K562 (cell line): ENCODE measurements at regions not wholly inside any gene's neighbourhood (a gene's known extent, or its start where the extent isn't known, plus 50 kb on each side); places are given as distances from the start of the nearest gene placed in this dataset.

Experiments
- ATAC-seq: fragments of 200-7000 bp; cut with Tn5 transposase; 3 replicates; pipeline ENCODE4 v1.9.1; 2020; ENCODE audit warnings: moderate library complexity
- BruUV-seq: library from RNA; stranded (reverse); fragments of 400-500 nt; replicated peaks from 2 replicates; lab custom pipeline; 2021; lab: Mats Ljungman, UMichigan
- CTCF ChIA-PET: fragments of 300-600 bp; formaldehyde crosslinking; extraction: SDS; loops from one replicate; lab custom pipeline; 2021; ENCODE audit warnings: low intra/inter-chr PET ratio; lab: Yijun Ruan, JAX
- POLR2A ChIA-PET: fragments of 300-600, 350-650 bp; sonication (Branson Sonifier 250); formaldehyde crosslinking; extraction: SDS; loops from one replicate; lab custom pipeline; 2021; ENCODE audit warnings: antibody characterized with exemption, inconsistent platforms; lab: Yijun Ruan, JAX
- DNase-seq, 4 experiments: peaks; one replicate each; pipeline versions ENCODE4 v3.0.0 to v3.0.0-alpha.2; 2011 to 2018; ENCODE audit warnings: low spot score in 3 of 4, mixed read lengths in 3 of 4; ENCODE audit errors: extremely low read depth in 1 of 4
- FAIRE-seq: peaks from 2 replicates; lab custom pipeline; 2011; peaks lifted over from hg19 to GRCh38; lab: Jason Lieb, UNC
- H2AFZ ChIP-seq: 2 replicates; pipeline ENCODE4 v1.6.0; 2011; ENCODE audit warnings: low read depth, low read length, control low read depth, inconsistent platforms
- H3K27ac ChIP-seq: fragments of 200-600 bp; 3 replicates; pipeline ENCODE4 v1.8.0; 2011; ENCODE audit warnings: low read depth, mild to moderate bottlenecking, control low read depth, inconsistent platforms, low read length, moderate library complexity, mixed read lengths; ENCODE audit errors: extremely low read depth
- H3K27me3 ChIP-seq, 2 experiments: fragments of 300-600 bp in 1 of 2; 2 replicates in 1 of 2; 3 replicates in 1 of 2; pipeline versions ENCODE4 v1.6.0 to v1.8.0; 2011; ENCODE audit warnings: inconsistent platforms in 2 of 2, low read length in 2 of 2, mild to moderate bottlenecking in 1 of 2, mixed read lengths in 1 of 2, moderate library complexity in 1 of 2; ENCODE audit not compliant: control insufficient read depth in 2 of 2, insufficient read depth in 2 of 2
- H3K36me3 ChIP-seq: fragments of 300-600 bp; 3 replicates; pipeline ENCODE4 v1.8.0; 2011; ENCODE audit warnings: mild to moderate bottlenecking, low read length, inconsistent platforms; ENCODE audit not compliant: control insufficient read depth, insufficient read depth
- H3K4me1 ChIP-seq, 2 experiments: fragments of 200-600 bp in 1 of 2; replicated peaks in 1 of 2; 2 replicates in 1 of 2; 3 replicates in 1 of 2; pipeline versions ENCODE4 v1.5.1 to v1.8.0; 2011; ENCODE audit warnings: inconsistent platforms in 2 of 2, low read length in 2 of 2, mild to moderate bottlenecking in 1 of 2, mixed read lengths in 1 of 2, moderate library complexity in 1 of 2; ENCODE audit not compliant: control insufficient read depth in 2 of 2, insufficient read depth in 2 of 2
- H3K4me2 ChIP-seq: 2 replicates; pipeline ENCODE4 v1.6.1; 2011; ENCODE audit warnings: low read length, control low read depth, inconsistent platforms, mixed read lengths; ENCODE audit not compliant: insufficient read depth
- H3K4me3 ChIP-seq: fragments of 200-600 bp; sonication (generic), shearing (Covaris generic); 2 replicates; pipeline ENCODE4 v1.5.1; 2016; ENCODE audit warnings: control low read depth, inconsistent platforms
- H3K79me2 ChIP-seq: fragments of 200-600 bp; 3 replicates; pipeline ENCODE4 v1.8.0; 2011; ENCODE audit warnings: low read length, inconsistent platforms; ENCODE audit not compliant: control insufficient read depth, insufficient read depth
- H3K9ac ChIP-seq, 2 experiments: 2 replicates each; pipeline versions ENCODE4 v1.6.0 to v1.6.1; 2011; ENCODE audit warnings: low read depth in 2 of 2, low read length in 2 of 2, control low read depth in 1 of 2, inconsistent platforms in 1 of 2, mild to moderate bottlenecking in 1 of 2, mixed read lengths in 1 of 2; ENCODE audit not compliant: insufficient read depth in 1 of 2
- H3K9me1 ChIP-seq: one replicate; pipeline ENCODE4 v1.6.0; 2011; ENCODE audit warnings: inconsistent platforms, mild to moderate bottlenecking, low read length, moderate library complexity; ENCODE audit not compliant: control insufficient read depth, insufficient read depth
- H3K9me3 ChIP-seq: replicated peaks from 2 replicates; pipeline ENCODE4 v1.5.1; 2011; ENCODE audit warnings: low read depth, low read length, inconsistent platforms; ENCODE audit not compliant: control insufficient read depth, insufficient read depth
- H4K20me1 ChIP-seq: replicated peaks from 2 replicates; pipeline ENCODE4 v1.6.1; 2011; ENCODE audit warnings: low read length, inconsistent platforms, mixed read lengths; ENCODE audit not compliant: control insufficient read depth, insufficient read depth
- ARNT ChIP-seq, 2 experiments: fragments of 450-650 bp; IDR thresholded peaks; 2 replicates each; pipeline ENCODE4 v1.6.1; 2016; ENCODE audit warnings: mild to moderate bottlenecking in 1 of 2
- DNMT1 ChIP-seq: fragments of 450-650 bp; IDR thresholded peaks from 2 replicates; pipeline ENCODE4 v1.6.1; 2016; ENCODE audit warnings: antibody characterized with exemption, mild to moderate bottlenecking
- EZH2 ChIP-seq: IDR thresholded peaks from 2 replicates; pipeline ENCODE4 v1.6.1; 2012; ENCODE audit warnings: low read depth, mild to moderate bottlenecking, inconsistent platforms, low read length, borderline replicate concordance
- MAZ ChIP-seq, 2 experiments: fragments of 450-650 bp in 1 of 2; sonication (generic) in 1 of 2; formaldehyde crosslinking; IDR thresholded peaks in 1 of 2; conservative IDR thresholded peaks in 1 of 2; 2 replicates each; pipeline versions ENCODE4 v1.4.0 to v1.5.0; 2020; ENCODE audit warnings: mild to moderate bottlenecking in 1 of 2, missing genetic modification reagents in 1 of 2
- POLR2AphosphoS2 ChIP-seq: IDR thresholded peaks from 2 replicates; pipeline ENCODE4 v1.6.1; 2012; ENCODE audit warnings: low read length, improper control_type of control experiment
- SAFB2 ChIP-seq: fragments of 200-400 bp; formaldehyde crosslinking; IDR thresholded peaks from 2 replicates; pipeline ENCODE4 v1.6.1; 2018; ENCODE audit warnings: borderline replicate concordance, low read length, low read depth, moderate library complexity; ENCODE audit not compliant: severe bottlenecking
- STAT5B ChIP-seq: fragments of 250-450 bp; sonication (Bioruptor Pico); IDR thresholded peaks from 2 replicates; pipeline ENCODE4 v1.8.0; 2021; ENCODE audit warnings: mild to moderate bottlenecking, inconsistent platforms
- SUPT5H ChIP-seq: fragments of 450-650 bp; IDR thresholded peaks from 2 replicates; pipeline ENCODE4 v1.6.1; 2016
- THAP7 ChIP-seq: fragments of 250-450 bp; sonication (Bioruptor Pico); IDR thresholded peaks from 2 replicates; pipeline ENCODE4 v1.5.0; 2021
- U2AF2 ChIP-seq: fragments of 200-400 bp; formaldehyde crosslinking; optimal IDR thresholded peaks from 2 replicates; pipeline ENCODE3; 2017; ENCODE audit warnings: low read depth, mild to moderate bottlenecking, low read length
- ZNF347 ChIP-seq: fragments of 450-650 bp; formaldehyde crosslinking; IDR thresholded peaks from 2 replicates; pipeline ENCODE4 v1.4.0; 2020; ENCODE audit warnings: low read depth, mild to moderate bottlenecking, moderate library complexity
- ZNF551 ChIP-seq: fragments of 250-450 bp; sonication (Bioruptor Pico); IDR thresholded peaks from 2 replicates; pipeline ENCODE4 v1.5.0; 2021; ENCODE audit warnings: mild to moderate bottlenecking, moderate library complexity
- ZNF584 ChIP-seq: fragments of 200-800 bp; sonication (Bioruptor generic); IDR thresholded peaks from 2 replicates; pipeline ENCODE4 v1.6.1; 2016; ENCODE audit warnings: low read depth, mild to moderate bottlenecking, missing genetic modification characterization, missing compliant biosample characterization
- WGBS: fragments of 100-300 bp; shearing (Covaris generic); methylation state at CpG from one replicate; pipeline ENCODE4 v1.1.6; 2016; ENCODE audit warnings: low coverage, mixed read lengths; ENCODE audit not compliant: insufficient coverage; ENCODE audit errors: missing lambda C conversion rate; 5-methylcytosine and 5-hydroxymethylcytosine counted together
- in situ Hi-C: fragments of 300-500 bp; cut with MboI; formaldehyde crosslinking; loops from 4 replicates; pipeline ENCODE4 v1.15.0; 2018; ENCODE audit warnings: inconsistent platforms, mixed read lengths
- intact Hi-C: fragments of 100-400 bp; cut with micrococcal nuclease; formaldehyde crosslinking; loops from 2 replicates; pipeline ENCODE4 v1.14.2; 2022

- no peak for TF ChIP-seq SAFB2
- TF ChIP-seq U2AF2: no peak
- no peak for TF ChIP-seq ARNT (IDR thresholded peaks at IDR 0.05)
These were observed 81.4 kb upstream of the ARID1B start (continued) for GRCh38 chr6:156695742-156696141.

- DNase-seq: no peak
- no peaks in the 10 kb centered on the region for H3K9me1 ChIP-seq
- 9% methylated on average over 2 of the region's 2 CpGs for WGBS
- no peaks in the 10 kb centered on the region for H4K20me1 ChIP-seq
- H3K9ac ChIP-seq: no peak overlapping the region
- H3K27ac ChIP-seq: no peak overlapping the region
- TF ChIP-seq ZNF584 (CRISPR knock-in tag) (no peak), DNMT1 (no peak), STAT5B (no peak), ZNF347 (CRISPR knock-in tag) (no peak), POLR2AphosphoS2 (no peak), SUPT5H (no peak), EZH2 (no peak), THAP7 (CRISPR knock-in tag) (no peak), MAZ (CRISPR knock-in tag; conservative IDR thresholded peaks at IDR 0.05 in 1 of 2, IDR thresholded peaks at IDR 0.05 in 1 of 2) (no peak), ZNF551 (CRISPR knock-in tag) (no peak)
- TF ChIP-seq, all 486 proteins: peak for 0
- no peak for ATAC-seq
- Histone ChIP-seq H3K4me3 (no peak overlapping the region), H3K36me3 (no peaks in the 10 kb centered on the region), H3K4me1 (0 out of 5 replicates have a peak, but pooled peaks cover 0 to 2% of the 10 kb centered on the region in 2 experiments), H3K79me2 (no peaks in the 10 kb centered on the region), H3K27me3 (peaks cover 12 to 14% of the 10 kb centered on the region in 2 experiments; a peak in 4 of 5 replicates), H2AFZ (no peak overlapping the region), H3K9me3 (no peaks in the 10 kb centered on the region), H3K4me2 (no peak overlapping the region)
- intact Hi-C loops (no loop called here), in situ Hi-C loops (no loop called here)
- FAIRE-seq: no peak
- ChIA-PET CTCF (no interaction called here), POLR2A (no interaction called here)
- BruUV-seq: no TSS peak
These were observed 82.5 kb upstream of the ARID1B start for GRCh38 chr6:156694679-156695078.
